HFFc6 (cell line): ENCODE measurements at regions not wholly inside any gene's neighbourhood (a gene's known extent, or its start where the extent isn't known, plus 50 kb on each side); places are given as distances from the start of the nearest gene placed in this dataset.

ENCODE experiments used
- DNase-seq: peaks from one replicate; pipeline ENCODE4 v3.0.0-alpha.2; 2018
- H3K27ac Mint-ChIP-seq: 2 replicates; pipeline ENCODE4 v1.8.0; 2020; ENCODE audit warnings: mild to moderate bottlenecking, mixed read lengths
- H3K27me3 Mint-ChIP-seq: 2 replicates; pipeline ENCODE4 v1.8.0; 2021; ENCODE audit warnings: mild to moderate bottlenecking, moderate library complexity, mixed read lengths; ENCODE audit not compliant: insufficient read depth
- H3K36me3 Mint-ChIP-seq: 2 replicates; pipeline ENCODE4 v1.8.0; 2021; ENCODE audit warnings: low read depth, mixed read lengths
- H3K4me1 Mint-ChIP-seq: 2 replicates; pipeline ENCODE4 v1.8.0; 2020; ENCODE audit warnings: low read depth, mixed read lengths
- H3K4me3 Mint-ChIP-seq: 2 replicates; pipeline ENCODE4 v1.8.0; 2020; ENCODE audit warnings: mild to moderate bottlenecking, moderate library complexity, mixed read lengths
- H3K9me3 Mint-ChIP-seq: 2 replicates; pipeline ENCODE4 v1.8.0; 2020; ENCODE audit warnings: mild to moderate bottlenecking, mixed read lengths
- CTCF ChIP-seq: fragments of 200-600 bp; sonication (generic); IDR thresholded peaks from 2 replicates; pipeline ENCODE4 v1.5.0; 2021; ENCODE audit warnings: antibody characterized with exemption, mild to moderate bottlenecking

GRCh38 chr14:26124896-26125438 is 472.9 kb downstream of the NOVA1 start:
- no peak for DNase-seq
- Mint-ChIP-seq H3K36me3 (peaks cover 4% of the 10 kb centered on the region; the same call in 1 of the 2 replicates), H3K27me3 (no peaks in the 10 kb centered on the region), H3K4me1 (no peaks in the 10 kb centered on the region), H3K4me3 (no peak overlapping the region), H3K9me3 (peaks cover 52% of the 10 kb centered on the region), H3K27ac (no peak overlapping the region)
- TF ChIP-seq CTCF = no peak

GRCh38 chr14:26123459-26123858 is 474.4 kb downstream of the NOVA1 start:
- H3K9me3 Mint-ChIP-seq = peaks cover 47% of the 10 kb centered on the region
- H3K4me3 Mint-ChIP-seq = no peak overlapping the region
- peaks cover 4% of the 10 kb centered on the region; the same call in 1 of the 2 replicates for H3K36me3 Mint-ChIP-seq
- H3K27ac Mint-ChIP-seq = no peak overlapping the region
- no peaks in the 10 kb centered on the region for H3K27me3 Mint-ChIP-seq
- TF ChIP-seq CTCF = no peak
- no peaks in the 10 kb centered on the region for H3K4me1 Mint-ChIP-seq
- no peak for DNase-seq

- TF ChIP-seq CTCF = no peak
- Mint-ChIP-seq H3K4me3 (no peak overlapping the region), H3K36me3 (peaks cover 4% of the 10 kb centered on the region; the same call in 1 of the 2 replicates), H3K27ac (no peak overlapping the region), H3K4me1 (no peaks in the 10 kb centered on the region), H3K27me3 (no peaks in the 10 kb centered on the region), H3K9me3 (peaks cover 38% of the 10 kb centered on the region)
- DNase-seq = no peak
These were observed 476.7 kb downstream of the NOVA1 start for GRCh38 chr14:26121181-26121580.

GRCh38 chr14:26113911-26114640 is 483.8 kb downstream of the NOVA1 start:
- H3K4me3 Mint-ChIP-seq = no peak overlapping the region
- no peak overlapping the region for H3K27ac Mint-ChIP-seq
- H3K4me1 Mint-ChIP-seq = no peaks in the 10 kb centered on the region
- TF ChIP-seq CTCF = no peak
- peaks cover 31% of the 10 kb centered on the region for H3K9me3 Mint-ChIP-seq
- H3K36me3 Mint-ChIP-seq = no peaks in the 10 kb centered on the region; the same call in 1 of the 2 replicates
- H3K27me3 Mint-ChIP-seq = no peaks in the 10 kb centered on the region
- no peak for DNase-seq

GRCh38 chr14:26104717-26105116 is 493.1 kb downstream of the NOVA1 start:
- no peaks in the 10 kb centered on the region for H3K4me1 Mint-ChIP-seq
- H3K9me3 Mint-ChIP-seq = peaks cover 55% of the 10 kb centered on the region
- no peak for DNase-seq
- no peaks in the 10 kb centered on the region; the same call in 1 of the 2 replicates for H3K36me3 Mint-ChIP-seq
- no peak overlapping the region for H3K27ac Mint-ChIP-seq
- H3K27me3 Mint-ChIP-seq = no peaks in the 10 kb centered on the region
- no peak for TF ChIP-seq CTCF
- no peak overlapping the region for H3K4me3 Mint-ChIP-seq
